Endothelial cell of umbilical vein (primary cell): ENCODE measurements at regions not wholly inside any gene's neighbourhood (a gene's known extent, or its start where the extent isn't known, plus 50 kb on each side); places are given as distances from the start of the nearest gene placed in this dataset.

Experiments
- CTCF ChIP-seq, 2 donors: IDR thresholded peaks; 1 replicate in 1 of 2; 2 replicates in 1 of 2; pipeline ENCODE4 v1.5.1; 2011; ENCODE audit warnings: low read length in 2 of 2, mild to moderate bottlenecking in 2 of 2, moderate library complexity in 2 of 2, control low read depth in 1 of 2, inconsistent platforms in 1 of 2, low read depth in 1 of 2; ENCODE audit not compliant: insufficient read depth in 1 of 2; ENCODE audit errors: extremely low read depth in 1 of 2
- EZH2 ChIP-seq: IDR thresholded peaks from 2 replicates; pipeline ENCODE4 v1.6.1; 2012; ENCODE audit warnings: borderline replicate concordance, low read depth, mild to moderate bottlenecking, moderate library complexity, low read length, inconsistent platforms; ENCODE audit not compliant: severe bottlenecking
- JUN ChIP-seq: IDR thresholded peaks from 2 replicates; pipeline ENCODE4 v1.6.1; 2011; ENCODE audit warnings: borderline replicate concordance, low read depth; ENCODE audit not compliant: insufficient read length, insufficient read depth
- MAX ChIP-seq: IDR thresholded peaks from 2 replicates; pipeline ENCODE4 v1.6.1; 2011; ENCODE audit not compliant: insufficient read depth, insufficient read length
- MYC ChIP-seq: IDR thresholded peaks from one replicate; pipeline ENCODE4 v1.6.1; 2011; ENCODE audit warnings: mild to moderate bottlenecking, low read depth, low read length
- POLR2A ChIP-seq: IDR thresholded peaks from 2 replicates; pipeline ENCODE4 v1.6.1; 2012; ENCODE audit warnings: low read depth, mild to moderate bottlenecking, control low read depth, low read length
- POLR2AphosphoS5 ChIP-seq: IDR thresholded peaks from 2 replicates; pipeline ENCODE4 v1.6.1; 2012; ENCODE audit warnings: low read depth, mild to moderate bottlenecking, control low read depth, low read length, moderate library complexity; ENCODE audit not compliant: insufficient read depth

GRCh38 chr17:15092261-15092660 is 172.9 kb downstream of the PMP22 start:
- TF ChIP-seq CTCF (IDR thresholded peaks at IDR 0.05; ENCODE audit: extremely low read depth in 1 of 2, insufficient read depth in 1 of 2, low read depth in 1 of 2, low read length in 2 of 2) (no peak), POLR2A (no peak), EZH2 (no peak), POLR2AphosphoS5 (no peak), MAX (no peak), MYC (no peak), JUN (no peak)
